ENCODE measurements at regions not wholly inside any gene's neighbourhood (a gene's known extent, or its start where the extent isn't known, plus 50 kb on each side); places are given as distances from the start of the nearest gene placed in this dataset.

GRCh38 chr2:58560531-58560930, 319.4 kb upstream of the FANCL start:
- intact Hi-C loops (cut with micrococcal nuclease), result loop anchor here (10.0 kb wide), 1 partner anchor 796 kb away; no protein-coding TSS in a partner anchor

GRCh38 chr2:58558881-58559280, 317.8 kb upstream of the FANCL start:
- intact Hi-C loops (cut with micrococcal nuclease), result no loop called here

- intact Hi-C loops (cut with micrococcal nuclease), result no loop called here
These were observed 316.1 kb upstream of the FANCL start for GRCh38 chr2:58557176-58557575.

GRCh38 chr2:58553937-58554336, 312.8 kb upstream of the FANCL start:
- intact Hi-C loops (cut with micrococcal nuclease), result no loop called here

DNA sequence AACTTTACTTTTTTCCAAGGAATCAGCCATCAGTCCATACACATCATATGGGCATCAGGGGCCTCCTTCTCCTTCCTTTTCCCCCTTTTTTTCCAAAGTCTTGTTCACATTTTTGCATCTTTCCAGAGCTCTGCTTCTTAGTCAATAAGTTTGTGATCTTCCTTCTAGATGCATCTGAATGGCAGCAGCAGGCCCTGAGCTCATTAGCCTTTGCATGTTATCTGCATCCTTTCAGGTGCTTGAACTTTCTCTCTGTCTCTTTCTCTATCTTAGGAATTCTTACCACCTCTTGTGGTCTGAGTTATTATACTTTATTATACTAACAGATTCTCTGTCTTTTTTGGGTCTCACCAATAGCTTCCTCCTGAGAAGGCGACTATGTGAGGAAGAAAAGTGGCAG, 312.4 kb upstream of the FANCL start:
- intact Hi-C loops (cut with micrococcal nuclease), result no loop called here

DNA sequence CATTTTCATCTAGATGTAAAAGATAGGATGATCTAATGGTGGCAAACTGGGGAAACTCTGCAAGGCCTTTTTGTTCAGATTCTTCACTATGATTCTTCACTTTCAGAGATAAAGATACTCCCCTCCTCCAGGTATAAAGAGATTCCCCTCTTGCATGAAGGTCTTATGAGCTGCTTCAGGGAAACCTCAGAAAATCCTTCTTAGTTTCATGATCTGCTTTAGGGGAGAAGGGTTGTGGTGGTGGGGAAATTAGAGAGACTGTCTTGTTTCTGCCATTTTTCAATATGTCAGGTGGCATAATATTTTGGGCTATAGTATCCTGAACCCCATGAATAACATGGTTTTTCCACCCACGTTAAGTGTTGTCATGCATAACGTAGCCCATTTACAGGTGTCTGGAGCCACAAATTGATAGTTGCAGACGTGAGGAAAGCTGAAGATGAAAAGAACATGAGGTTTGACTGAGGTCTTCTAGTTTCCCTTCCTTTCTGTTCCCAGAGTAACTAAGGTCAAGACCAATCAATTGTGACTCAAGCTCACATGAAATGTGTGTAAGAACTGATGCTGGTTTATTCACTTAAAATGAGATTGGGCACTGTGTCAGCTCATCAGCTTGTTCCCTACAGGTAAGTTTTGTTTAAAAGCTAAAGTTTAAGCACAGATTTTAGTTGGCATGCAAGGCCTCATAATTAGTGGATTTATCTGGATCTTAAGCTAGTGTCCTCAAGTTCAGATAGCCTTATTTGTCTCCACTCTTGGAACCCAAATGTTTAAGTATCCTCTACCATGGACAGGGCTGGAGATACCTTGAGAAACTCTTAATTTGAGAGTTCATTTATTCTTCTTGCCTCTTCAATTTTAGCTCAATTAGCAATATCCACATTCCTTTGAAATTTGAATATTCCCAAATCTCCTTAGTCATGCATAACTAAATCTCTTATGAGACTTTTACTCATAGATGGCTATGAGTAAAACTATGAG, 304.5 kb upstream of the FANCL start:
- intact Hi-C loops (cut with micrococcal nuclease), result no loop called here

GRCh38 chr2:58543442-58543841, 302.3 kb upstream of the FANCL start:
- intact Hi-C loops (cut with micrococcal nuclease), result no loop called here

DNA sequence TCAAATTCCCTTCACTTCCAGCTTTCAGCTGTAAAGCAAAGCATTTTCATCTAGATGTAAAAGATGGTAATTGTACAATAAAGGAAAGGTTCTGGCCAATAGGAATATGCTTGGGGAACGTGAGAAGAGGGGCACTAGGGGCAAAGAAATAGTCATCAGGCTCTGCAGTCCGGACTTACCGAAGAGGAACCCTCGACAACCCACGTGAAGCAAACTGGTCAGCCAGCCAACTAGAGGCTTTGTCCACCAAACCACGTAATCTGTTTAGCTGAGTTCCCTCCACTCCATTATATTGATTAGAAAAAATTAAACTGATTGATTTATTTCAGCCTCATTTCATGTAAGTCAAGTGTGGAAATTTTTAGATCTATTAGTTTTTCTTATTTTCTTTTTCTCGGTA, 300.4 kb upstream of the FANCL start:
- intact Hi-C loops (cut with micrococcal nuclease), result no loop called here

GRCh38 chr2:58540681-58541080, 299.6 kb upstream of the FANCL start:
- intact Hi-C loops (cut with micrococcal nuclease), result no loop called here

DNA sequence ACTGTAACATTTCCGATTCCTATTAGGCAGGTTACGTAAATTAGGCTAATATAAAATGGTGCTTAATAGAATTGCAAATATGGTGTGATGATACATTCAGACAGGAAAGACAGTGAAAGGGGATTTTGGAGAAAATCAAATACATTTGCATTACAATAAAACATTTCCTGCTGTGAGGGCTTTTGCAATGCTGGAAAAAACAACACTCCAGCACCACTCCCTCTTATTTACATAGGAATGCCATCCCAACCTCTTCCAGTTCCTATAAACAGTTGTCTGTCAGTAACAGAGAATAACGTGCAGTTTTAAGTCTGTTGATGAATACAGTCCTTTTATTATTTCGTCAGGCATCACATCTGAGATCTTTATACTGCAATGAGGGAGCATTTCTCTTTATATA, 298.8 kb upstream of the FANCL start:
- intact Hi-C loops (cut with micrococcal nuclease), result no loop called here

- intact Hi-C loops (cut with micrococcal nuclease), result no loop called here
These were observed 294.9 kb upstream of the FANCL start for GRCh38 chr2:58535990-58536389.

- intact Hi-C loops (cut with micrococcal nuclease), result no loop called here
These were observed 294.1 kb upstream of the FANCL start for GRCh38 chr2:58535182-58535581.

GRCh38 chr2:58533376-58533775, 292.3 kb upstream of the FANCL start:
- intact Hi-C loops (cut with micrococcal nuclease), result no loop called here

- intact Hi-C loops (cut with micrococcal nuclease), result no loop called here
These were observed 291.5 kb upstream of the FANCL start for GRCh38 chr2:58532641-58533040.

GRCh38 chr2:58527647-58528046, 286.5 kb upstream of the FANCL start:
- intact Hi-C loops (cut with micrococcal nuclease), result no loop called here

DNA sequence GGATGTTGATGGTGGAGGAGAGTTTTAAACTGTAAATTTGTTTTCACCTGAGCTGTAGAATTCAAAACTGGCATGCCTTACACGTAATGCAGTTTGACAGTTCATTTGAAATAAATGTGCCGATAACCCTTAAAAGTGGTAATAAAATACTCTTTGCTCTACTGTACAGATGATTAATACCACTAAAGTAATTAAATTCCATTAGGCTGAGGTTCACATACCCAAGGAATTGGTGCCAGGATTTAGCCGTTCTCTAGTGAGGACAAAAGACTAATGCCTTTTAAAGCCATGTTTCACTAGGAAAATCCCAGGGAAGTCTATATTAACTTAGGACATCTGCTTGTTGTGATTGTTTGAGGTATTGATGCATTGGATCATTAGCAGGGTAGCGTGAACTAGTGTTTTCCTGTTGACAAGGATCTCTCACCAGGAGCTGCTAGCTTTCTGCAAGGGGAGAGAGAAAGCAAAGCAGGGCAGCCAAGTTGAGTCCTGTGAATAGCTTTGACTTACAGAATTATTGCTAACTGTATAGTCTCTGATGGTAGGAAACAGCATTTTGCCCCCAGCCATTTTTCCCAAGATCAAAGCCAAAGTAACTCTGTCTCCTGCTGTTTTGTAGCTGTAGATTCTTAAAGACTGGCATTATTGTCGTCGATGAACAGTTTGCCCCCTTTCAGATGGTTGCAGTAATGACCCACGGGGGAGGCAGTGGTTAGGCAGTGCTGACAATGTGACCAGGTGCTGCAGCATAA, 280.9 kb upstream of the FANCL start:
- intact Hi-C loops (cut with micrococcal nuclease), result no loop called here

DNA sequence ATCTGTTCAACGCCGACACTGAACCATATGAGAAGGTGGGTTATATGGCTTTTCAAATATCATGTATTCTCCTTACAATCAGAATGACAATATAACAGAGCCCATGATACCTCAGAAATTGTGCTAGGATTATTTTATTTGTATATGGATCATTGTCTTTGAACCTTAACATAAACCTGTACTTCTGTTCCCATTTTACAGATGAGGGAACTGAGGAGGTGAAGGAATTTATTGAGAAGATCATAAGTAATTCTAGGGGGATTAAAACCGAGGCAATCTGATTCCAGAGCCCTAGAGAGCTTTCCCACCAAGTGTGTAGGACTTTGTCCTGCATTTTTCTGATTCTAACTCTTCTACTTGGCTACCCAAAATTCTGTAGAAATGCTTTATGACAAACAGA, 279.8 kb upstream of the FANCL start:
- intact Hi-C loops (cut with micrococcal nuclease), result no loop called here

GRCh38 chr2:58517881-58518280, 276.8 kb upstream of the FANCL start:
- intact Hi-C loops (cut with micrococcal nuclease), result no loop called here

GRCh38 chr2:58516695-58517094, 275.6 kb upstream of the FANCL start:
- intact Hi-C loops (cut with micrococcal nuclease), result no loop called here

DNA sequence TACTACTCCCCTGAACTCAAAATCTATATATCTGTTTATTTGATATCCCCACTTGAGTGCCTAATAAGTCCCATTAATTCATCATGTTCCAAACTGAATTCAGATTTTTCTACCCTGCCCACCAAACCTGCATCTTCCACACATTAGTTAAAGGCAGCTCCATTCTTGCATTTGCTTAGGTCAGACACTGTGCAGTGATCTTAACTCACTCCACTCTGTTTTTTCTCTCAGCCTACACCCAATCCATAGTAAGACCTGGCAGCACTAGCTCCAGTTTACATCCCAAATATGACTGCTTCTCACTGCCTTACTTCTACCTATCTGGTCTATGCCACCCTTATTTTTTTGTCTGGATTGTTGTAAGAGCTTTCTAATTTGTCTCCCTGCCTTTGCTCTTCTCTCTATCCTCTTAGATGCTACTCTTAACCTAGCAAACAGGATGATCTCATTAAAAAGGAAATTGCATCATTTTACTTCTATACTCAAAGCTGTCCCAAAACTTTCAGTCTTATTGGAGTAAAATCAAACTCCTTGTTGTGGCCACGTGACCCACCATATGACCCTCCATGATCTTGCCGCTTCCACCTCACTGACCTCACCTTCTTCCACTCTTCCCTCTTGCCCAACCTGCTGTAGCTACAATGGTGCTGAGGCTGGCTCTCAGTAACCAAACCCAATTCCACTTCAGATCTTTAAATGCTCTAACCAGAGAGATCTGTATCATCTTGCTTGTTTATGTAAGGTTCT, 274.9 kb upstream of the FANCL start:
- intact Hi-C loops (cut with micrococcal nuclease), result no loop called here

DNA sequence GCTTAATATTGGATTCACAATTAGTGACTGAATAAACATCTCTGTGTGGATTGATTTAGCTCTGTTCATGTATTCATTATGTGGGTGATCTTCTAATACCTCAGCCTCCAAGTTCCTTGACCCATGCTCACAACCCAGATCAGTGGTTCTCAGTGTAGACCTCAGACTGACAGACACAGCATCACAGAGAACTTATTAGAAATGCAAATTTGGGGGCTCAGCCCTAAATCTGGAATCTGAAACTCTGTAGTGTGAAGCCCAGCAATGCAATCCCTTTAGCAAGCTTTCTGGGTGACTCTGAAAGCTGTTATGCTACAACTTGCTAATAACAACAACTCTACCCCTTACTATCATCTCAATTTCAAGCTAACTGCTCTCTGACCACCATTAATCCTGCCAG, 273.1 kb upstream of the FANCL start:
- intact Hi-C loops (cut with micrococcal nuclease), result no loop called here

GRCh38 chr2:58512878-58513277, 271.8 kb upstream of the FANCL start:
- intact Hi-C loops (cut with micrococcal nuclease), result no loop called here

Data from T-helper 1 cell treated with Interleukin-12 subunit alpha and Interleukin-12 subunit beta and Interleukin-4 antibody, amounts not matched to agents 30 ng/mL and 1 ng/mL, for 36 hours (primary cell).